Hepatocyte (in vitro differentiated cells): ENCODE measurements at regions not wholly inside any gene's neighbourhood (a gene's known extent, or its start where the extent isn't known, plus 50 kb on each side); places are given as distances from the start of the nearest gene placed in this dataset.

Source experiments
- DNase-seq: peaks from one replicate; pipeline ENCODE4 v3.0.0-alpha.2; 2016; ENCODE audit warnings: low spot score
- H2AFZ ChIP-seq: fragments of 200-600 bp; sonication (generic); 2 replicates; pipeline ENCODE4 v1.6.0; 2016; ENCODE audit warnings: antibody characterized with exemption, mild to moderate bottlenecking
- H3K27ac ChIP-seq: fragments of 200-600 bp; sonication (generic); 2 replicates; pipeline ENCODE4 v1.5.1; 2016; ENCODE audit warnings: mild to moderate bottlenecking
- H3K27me3 ChIP-seq: fragments of 200-600 bp; sonication (generic); 2 replicates; pipeline ENCODE4 v1.6.1; 2016
- H3K36me3 ChIP-seq: fragments of 200-600 bp; sonication (generic); replicated peaks from 2 replicates; pipeline ENCODE4 v1.5.1; 2016; ENCODE audit warnings: low read depth; ENCODE audit not compliant: insufficient read depth
- H3K4me1 ChIP-seq: fragments of 200-600 bp; sonication (generic); 2 replicates; pipeline ENCODE4 v1.5.1; 2016; ENCODE audit warnings: mild to moderate bottlenecking, moderate library complexity; ENCODE audit not compliant: insufficient read depth
- H3K4me2 ChIP-seq: fragments of 200-600 bp; sonication (generic); 2 replicates; pipeline ENCODE4 v1.6.0; 2016
- H3K4me3 ChIP-seq: fragments of 200-600 bp; sonication (generic); 2 replicates; pipeline ENCODE4 v1.5.1; 2016; ENCODE audit warnings: mild to moderate bottlenecking
- H3K79me2 ChIP-seq: fragments of 200-600 bp; sonication (generic); 2 replicates; pipeline ENCODE4 v1.6.0; 2017; ENCODE audit warnings: mild to moderate bottlenecking
- H3K9me2 ChIP-seq: fragments of 200-600 bp; sonication (generic); replicated peaks from 2 replicates; pipeline ENCODE4 v1.6.0; 2017; ENCODE audit warnings: mild to moderate bottlenecking; ENCODE audit not compliant: insufficient read depth
- H3K9me3 ChIP-seq: fragments of 200-600 bp; sonication (generic); 2 replicates; pipeline ENCODE4 v1.5.1; 2016; ENCODE audit warnings: low read depth, mild to moderate bottlenecking
- H4K20me1 ChIP-seq: fragments of 200-600 bp; sonication (generic); 2 replicates; pipeline ENCODE4 v1.6.0; 2016; ENCODE audit warnings: mild to moderate bottlenecking; ENCODE audit not compliant: insufficient read depth, poor library complexity, severe bottlenecking
- EZH2 ChIP-seq: fragments of 200-600 bp; sonication (generic); IDR thresholded peaks from 2 replicates; pipeline ENCODE4 v1.6.1; 2016; ENCODE audit warnings: antibody characterized with exemption, mild to moderate bottlenecking, borderline replicate concordance
- EZH2phosphoT487 ChIP-seq: fragments of 200-600 bp; sonication (generic); IDR thresholded peaks from one replicate; pipeline ENCODE4 v1.6.1; 2018; ENCODE audit warnings: antibody characterized with exemption, mild to moderate bottlenecking, low read depth, moderate library complexity; ENCODE audit not compliant: unreplicated experiment, severe bottlenecking
- WGBS: methylation state at CpG from one replicate; pipeline ENCODE4 v1.1.6; 2016; ENCODE audit warnings: low lambda C conversion rate; ENCODE audit errors: missing lambda C conversion rate; 5-methylcytosine and 5-hydroxymethylcytosine counted together
- TF ChIP-seq, protein P1 (sequence below): fragments of 200-600 bp; sonication (generic); IDR thresholded peaks from 2 replicates; pipeline ENCODE4 v1.5.1; 2016; ENCODE audit warnings: antibody characterized with exemption, mild to moderate bottlenecking; ENCODE audit not compliant: poor library complexity

DNA sequence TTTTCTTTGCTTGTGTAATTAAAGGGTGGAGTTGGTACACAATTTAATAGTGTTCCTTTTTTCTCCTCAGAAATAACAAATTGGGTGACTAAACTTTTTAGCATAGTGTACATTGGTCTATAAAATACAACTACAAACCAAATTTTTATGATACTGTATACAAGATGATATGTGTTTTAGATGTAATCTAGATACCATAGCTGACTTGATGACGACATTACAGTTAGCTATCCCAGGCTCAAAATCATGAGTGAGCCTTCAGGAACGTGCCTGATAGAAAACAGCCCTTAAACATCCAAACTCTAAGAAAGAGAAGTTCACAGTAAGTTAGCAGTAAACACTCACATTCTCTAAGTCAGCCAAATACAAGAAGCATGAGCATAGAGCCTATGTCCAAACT is 99.0 kb upstream of the SSTR1 start:
- no peaks in the 10 kb centered on the region for H3K36me3 ChIP-seq
- no peaks in the 10 kb centered on the region for H3K79me2 ChIP-seq
- H3K9me3 ChIP-seq, result no peaks in the 10 kb centered on the region
- no peaks in the 10 kb centered on the region for H4K20me1 ChIP-seq
- WGBS, result 49% methylated on average over 2 of the region's 2 CpGs
- H3K4me3 ChIP-seq, result no peak overlapping the region
- H3K27me3 ChIP-seq, result no peaks in the 10 kb centered on the region
- no peaks in the 10 kb centered on the region for H3K4me1 ChIP-seq
- TF ChIP-seq EZH2 (no peak), EZH2phosphoT487 (no peak)
- TF ChIP-seq, protein P1, sequence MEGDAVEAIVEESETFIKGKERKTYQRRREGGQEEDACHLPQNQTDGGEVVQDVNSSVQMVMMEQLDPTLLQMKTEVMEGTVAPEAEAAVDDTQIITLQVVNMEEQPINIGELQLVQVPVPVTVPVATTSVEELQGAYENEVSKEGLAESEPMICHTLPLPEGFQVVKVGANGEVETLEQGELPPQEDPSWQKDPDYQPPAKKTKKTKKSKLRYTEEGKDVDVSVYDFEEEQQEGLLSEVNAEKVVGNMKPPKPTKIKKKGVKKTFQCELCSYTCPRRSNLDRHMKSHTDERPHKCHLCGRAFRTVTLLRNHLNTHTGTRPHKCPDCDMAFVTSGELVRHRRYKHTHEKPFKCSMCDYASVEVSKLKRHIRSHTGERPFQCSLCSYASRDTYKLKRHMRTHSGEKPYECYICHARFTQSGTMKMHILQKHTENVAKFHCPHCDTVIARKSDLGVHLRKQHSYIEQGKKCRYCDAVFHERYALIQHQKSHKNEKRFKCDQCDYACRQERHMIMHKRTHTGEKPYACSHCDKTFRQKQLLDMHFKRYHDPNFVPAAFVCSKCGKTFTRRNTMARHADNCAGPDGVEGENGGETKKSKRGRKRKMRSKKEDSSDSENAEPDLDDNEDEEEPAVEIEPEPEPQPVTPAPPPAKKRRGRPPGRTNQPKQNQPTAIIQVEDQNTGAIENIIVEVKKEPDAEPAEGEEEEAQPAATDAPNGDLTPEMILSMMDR, result no peak
- H2AFZ ChIP-seq, result no peak overlapping the region
- no peak overlapping the region for H3K27ac ChIP-seq
- no peak for DNase-seq
- no peaks in the 10 kb centered on the region for H3K9me2 ChIP-seq
- H3K4me2 ChIP-seq, result no peak overlapping the region

DNA sequence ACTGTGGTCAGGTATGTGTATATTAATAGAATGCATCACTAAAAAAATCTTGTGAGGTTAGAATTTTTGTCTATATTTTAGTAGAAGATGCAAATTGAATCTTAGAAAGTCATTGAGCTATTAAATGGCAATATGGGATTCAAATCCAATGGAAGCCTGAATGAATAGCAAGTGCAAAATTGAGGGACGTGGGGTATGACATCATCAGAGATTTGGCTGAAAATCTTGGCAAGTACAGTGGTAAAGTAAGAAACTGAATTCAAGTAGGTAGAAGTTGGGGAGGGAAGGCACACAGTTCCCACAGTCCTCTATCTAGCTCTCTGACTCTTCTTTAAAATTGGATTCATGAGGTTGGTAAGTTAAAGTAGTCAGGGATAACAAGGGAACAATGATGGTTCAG is 97.4 kb upstream of the SSTR1 start:
- Histone ChIP-seq H3K27ac (no peak overlapping the region), H3K79me2 (no peaks in the 10 kb centered on the region), H3K4me2 (no peak overlapping the region), H3K4me3 (no peak overlapping the region), H3K9me3 (no peaks in the 10 kb centered on the region), H3K36me3 (no peaks in the 10 kb centered on the region), H3K4me1 (no peaks in the 10 kb centered on the region), H3K27me3 (no peaks in the 10 kb centered on the region), H3K9me2 (no peaks in the 10 kb centered on the region), H2AFZ (no peak overlapping the region), H4K20me1 (no peaks in the 10 kb centered on the region)
- no peak for DNase-seq
- TF ChIP-seq EZH2phosphoT487, result no peak
- TF ChIP-seq, protein P1, result no peak
- no peak for TF ChIP-seq EZH2
- 84% methylated on average over 1 of the region's 1 CpG for WGBS

DNA sequence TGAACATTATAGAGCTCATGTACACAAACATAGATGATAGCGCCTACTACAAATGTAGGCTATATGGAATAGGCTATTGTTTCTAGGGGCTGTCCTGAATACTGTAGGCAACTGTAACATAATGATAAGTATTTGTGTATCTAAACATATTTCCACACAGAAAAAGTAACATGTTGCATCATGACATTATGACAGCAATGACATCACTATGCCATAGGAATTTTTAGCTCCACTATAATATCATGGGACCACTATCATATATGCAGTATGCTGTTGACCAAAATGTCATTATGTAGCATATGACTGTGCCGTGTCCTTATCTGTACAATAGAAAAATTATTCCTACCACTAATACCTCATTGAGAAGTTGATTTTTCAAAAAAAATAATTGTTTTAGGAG is 96.7 kb upstream of the SSTR1 start:
- TF ChIP-seq, protein P1, result no peak
- TF ChIP-seq EZH2phosphoT487 (no peak), EZH2 (no peak)
- Histone ChIP-seq H3K4me2 (no peak overlapping the region), H4K20me1 (no peaks in the 10 kb centered on the region), H3K27me3 (no peaks in the 10 kb centered on the region), H3K9me2 (no peaks in the 10 kb centered on the region), H3K9me3 (no peaks in the 10 kb centered on the region), H3K79me2 (no peaks in the 10 kb centered on the region), H3K4me3 (no peak overlapping the region), H3K4me1 (no peaks in the 10 kb centered on the region), H2AFZ (no peak overlapping the region), H3K27ac (no peak overlapping the region), H3K36me3 (no peaks in the 10 kb centered on the region)
- DNase-seq, result no peak
- WGBS, result 94% methylated on average over 2 of the region's 2 CpGs

DNA sequence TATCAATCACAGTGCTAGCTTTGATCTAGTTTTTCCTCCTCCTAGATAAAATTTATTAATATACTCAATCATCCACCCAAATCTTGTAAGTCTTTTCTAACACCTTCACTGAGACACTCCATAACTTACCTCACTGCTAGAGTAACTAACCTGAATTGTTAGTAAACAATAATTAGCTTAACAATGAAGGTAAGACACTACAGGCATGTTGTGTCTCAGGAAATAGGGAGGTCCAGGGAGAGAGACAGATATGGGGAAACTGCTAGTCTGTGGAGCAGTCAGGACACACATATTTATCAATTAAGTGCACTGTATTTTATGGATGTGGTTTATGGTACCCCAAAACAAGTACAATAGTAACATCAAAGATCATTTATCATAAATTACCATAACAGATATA is 94.2 kb upstream of the SSTR1 start:
- Histone ChIP-seq H3K4me2 (no peak overlapping the region), H3K9me3 (no peaks in the 10 kb centered on the region), H2AFZ (no peak overlapping the region), H3K9me2 (no peaks in the 10 kb centered on the region), H3K27ac (no peak overlapping the region), H3K4me3 (no peak overlapping the region), H3K4me1 (no peaks in the 10 kb centered on the region), H3K27me3 (no peaks in the 10 kb centered on the region), H3K36me3 (no peaks in the 10 kb centered on the region), H4K20me1 (no peaks in the 10 kb centered on the region), H3K79me2 (no peaks in the 10 kb centered on the region)
- TF ChIP-seq EZH2, result no peak
- no peak for TF ChIP-seq EZH2phosphoT487
- TF ChIP-seq, protein P1, result no peak
- DNase-seq, result no peak
